Heart right ventricle (tissue), 16 donors: ENCODE measurements at regions not wholly inside any gene's neighbourhood (a gene's known extent, or its start where the extent isn't known, plus 50 kb on each side); places are given as distances from the start of the nearest gene placed in this dataset.

Source experiments
- ATAC-seq, 8 donors: fragments of 200-7000 bp; cut with Tn5 transposase; one replicate each; pipeline ENCODE4 v1.9.1; 2020; ENCODE audit warnings: mild to moderate bottlenecking in 8 of 8, moderate library complexity in 8 of 8, moderate number of reproducible peaks in 1 of 8
- DNase-seq, 2 donors: peaks; one replicate each; pipeline ENCODE4 v3.0.0-alpha.2; 2020
- H3K27ac ChIP-seq, 10 donors: fragments of 200-600 bp; sonication (generic) in 2 of 10; one replicate each; pipeline versions ENCODE4 v1.5.0 to v1.8.0; 2020 to 2022; ENCODE audit warnings: mild to moderate bottlenecking in 3 of 10
- H3K27me3 ChIP-seq, 7 donors: fragments of 200-600 bp; one replicate each; pipeline ENCODE4 v1.8.0; 2021 to 2022; ENCODE audit warnings: mild to moderate bottlenecking in 2 of 7
- H3K36me3 ChIP-seq, 9 donors: fragments of 200-600 bp; sonication (generic) in 1 of 9; one replicate each; pipeline versions ENCODE4 v1.5.0 to v1.8.0; 2020 to 2022; ENCODE audit warnings: mild to moderate bottlenecking in 2 of 9
- H3K4me1 ChIP-seq, 9 donors: fragments of 200-600 bp; sonication (generic) in 1 of 9; one replicate each; pipeline versions ENCODE4 v1.5.0 to v1.8.0; 2020 to 2022; ENCODE audit warnings: mild to moderate bottlenecking in 4 of 9
- H3K4me3 ChIP-seq, 10 donors: fragments of 200-600 bp; sonication (generic) in 2 of 10; one replicate each; pipeline versions ENCODE4 v1.5.0 to v1.8.0; 2020 to 2022; ENCODE audit warnings: mild to moderate bottlenecking in 7 of 10, moderate library complexity in 2 of 10
- H3K9me3 ChIP-seq, 11 donors: fragments of 200-600 bp in 10 of 11; sonication (generic) in 2 of 11; one replicate each; pipeline versions ENCODE4 v1.5.0 to v1.8.0; 2013 to 2022; ENCODE audit warnings: mild to moderate bottlenecking in 2 of 11, control low read depth in 1 of 11, moderate library complexity in 1 of 11
- WGBS, 2 donors: extraction: QIAGEN DNeasy Blood & Tissue Kit; methylation state at CpG; one replicate each; pipeline ENCODE4 v1.1.7; 2013; ENCODE audit warnings: inconsistent platforms in 1 of 2; 5-methylcytosine and 5-hydroxymethylcytosine counted together
- intact Hi-C, 10 donors: fragments of 100-400 bp; cut with DNase I; formaldehyde crosslinking; loops; one replicate each; pipeline versions ENCODE4 v1.11.1 to v1.14.2; 2022
- TF ChIP-seq, protein P1 (sequence below), 9 donors: fragments of 200-600 bp; sonication (generic) in 2 of 9; IDR thresholded peaks; one replicate each; pipeline versions ENCODE4 v1.5.0 to v1.8.0; 2021 to 2022; ENCODE audit warnings: antibody characterized with exemption in 9 of 9, mild to moderate bottlenecking in 5 of 9, moderate library complexity in 1 of 9
- donor health status: Arrhythmogenic right ventricular cardiomyopathy.
- donor health status: ischemic (EF 13 %, LVEDD 7.1; RV severe dilation, severe dysfunction).
- donor health status: healthy with polysubstance abuse.
- donor health status: DM: no; HTN: yes; CAD: no.
- donor health status: DM: no; HTN: no; CAD: no.
- donor health status: ischemic (EF 25% LVEDD 6.9; RV normal size, moderate dysfunction).
- donor health status: ischemic (EF 25% LVEDD 5.7; RV mildly dilated, moderate dysfunction).
- donor health status: healthy.
- donor health status: DM: yes; HTN: yes; CAD: no.
- donor health status: Ischemic cardiomyopathy.
- donor health status: ischemic (EF 35%, LVEDD 5.7; RV mildly dilated, moderate dysfunction).
- donor health status: nonischemic (EF 11% LVEDD 7.7; RV severe dilation, severe dysfunction).
- donor health status: DM: yes; HTN: yes; CAD: no.
- donor health status: PGD.
- donor health status: ischemic (EF 29% LVEDD 5.4; RV normal size, mild dysfunction).
- donor health status: nonischemic (EF 23%, LVEDD 6.1; RV moderate dilation, normal function).

DNA sequence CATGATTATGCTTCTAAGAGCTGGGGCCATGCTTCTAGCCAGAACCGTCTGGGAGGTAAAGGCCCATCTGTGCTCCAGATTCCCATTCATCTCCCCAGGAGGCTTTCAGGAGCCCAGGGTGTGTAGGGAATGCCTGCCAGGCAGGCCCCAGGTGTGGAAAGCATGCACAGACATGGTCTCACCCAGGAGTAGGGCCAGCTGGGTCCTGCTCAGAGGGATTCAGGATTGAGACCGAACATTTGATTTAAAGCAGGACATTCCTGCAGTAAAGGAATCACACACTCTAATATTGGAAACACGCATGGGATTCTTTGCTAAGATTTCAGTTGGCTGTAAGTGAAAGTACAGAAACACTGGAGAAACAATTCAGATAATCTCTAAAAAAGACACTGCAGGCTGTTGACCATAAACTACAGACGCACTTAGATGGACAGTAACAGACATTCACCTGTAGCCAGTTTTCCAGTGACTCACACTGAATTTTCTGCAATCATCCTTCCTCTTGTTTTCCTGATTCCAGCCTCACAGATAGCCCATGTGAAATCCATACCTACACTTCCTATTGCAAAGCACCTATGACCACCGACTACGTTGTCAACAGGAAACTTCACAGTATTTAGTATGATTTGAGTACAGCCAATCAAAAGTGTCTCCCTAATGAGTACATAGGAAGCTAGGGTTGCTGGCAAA, 257.8 kb downstream of the TBC1D4 start:
- TF ChIP-seq, protein P1, sequence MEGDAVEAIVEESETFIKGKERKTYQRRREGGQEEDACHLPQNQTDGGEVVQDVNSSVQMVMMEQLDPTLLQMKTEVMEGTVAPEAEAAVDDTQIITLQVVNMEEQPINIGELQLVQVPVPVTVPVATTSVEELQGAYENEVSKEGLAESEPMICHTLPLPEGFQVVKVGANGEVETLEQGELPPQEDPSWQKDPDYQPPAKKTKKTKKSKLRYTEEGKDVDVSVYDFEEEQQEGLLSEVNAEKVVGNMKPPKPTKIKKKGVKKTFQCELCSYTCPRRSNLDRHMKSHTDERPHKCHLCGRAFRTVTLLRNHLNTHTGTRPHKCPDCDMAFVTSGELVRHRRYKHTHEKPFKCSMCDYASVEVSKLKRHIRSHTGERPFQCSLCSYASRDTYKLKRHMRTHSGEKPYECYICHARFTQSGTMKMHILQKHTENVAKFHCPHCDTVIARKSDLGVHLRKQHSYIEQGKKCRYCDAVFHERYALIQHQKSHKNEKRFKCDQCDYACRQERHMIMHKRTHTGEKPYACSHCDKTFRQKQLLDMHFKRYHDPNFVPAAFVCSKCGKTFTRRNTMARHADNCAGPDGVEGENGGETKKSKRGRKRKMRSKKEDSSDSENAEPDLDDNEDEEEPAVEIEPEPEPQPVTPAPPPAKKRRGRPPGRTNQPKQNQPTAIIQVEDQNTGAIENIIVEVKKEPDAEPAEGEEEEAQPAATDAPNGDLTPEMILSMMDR (IDR thresholded peaks at IDR 0.05) = no peak
- DNase-seq (no peak), ATAC-seq (no peak)
- no peak overlapping the region for H3K4me3 ChIP-seq
- no peaks in the 10 kb centered on the region for H3K36me3 ChIP-seq
- peaks cover 0 to 17% (median 4%) of the 10 kb centered on the region in 9 donors for H3K4me1 ChIP-seq
- peaks cover 0 to 13% (median 0%) of the 10 kb centered on the region in 7 donors for H3K27me3 ChIP-seq
- intact Hi-C loops = loop anchor here in 6 of 10 donors (5.0 to 10.0 kb wide), 8 partner anchors 647 to 1472 kb away; no protein-coding TSS in a partner anchor
- H3K9me3 ChIP-seq = no peaks in the 10 kb centered on the region
- 73 to 74% methylated on average over 6 of the region's 6 CpGs for WGBS, 2 donors
- no peak overlapping the region for H3K27ac ChIP-seq

DNA sequence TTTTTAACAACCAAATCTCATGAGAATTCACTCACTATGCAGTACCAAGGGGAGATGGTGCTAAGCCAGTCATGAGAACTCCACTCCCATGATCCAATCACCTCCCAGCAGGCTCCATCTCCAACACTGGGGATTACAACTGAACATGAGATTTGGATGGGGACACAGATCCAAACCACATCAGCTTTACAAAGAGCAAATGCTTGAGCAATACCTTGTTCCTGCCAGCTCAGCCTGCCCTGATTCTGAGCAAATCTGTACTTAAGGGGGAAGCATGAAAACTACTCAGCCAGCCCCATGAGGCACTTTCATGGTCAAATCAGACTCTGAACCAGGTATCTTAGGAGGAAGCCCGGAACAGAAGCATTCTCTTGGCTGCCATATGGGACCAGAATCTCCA, 259.9 kb downstream of the TBC1D4 start:
- H3K9me3 ChIP-seq = no peaks in the 10 kb centered on the region
- intact Hi-C loops = loop anchor here in 6 of 10 donors (5.0 to 10.0 kb wide), 8 partner anchors 645 to 1470 kb away; no protein-coding TSS in a partner anchor
- H3K27ac ChIP-seq = no peak overlapping the region
- peaks cover 0 to 17% (median 5%) of the 10 kb centered on the region in 9 donors for H3K4me1 ChIP-seq
- H3K36me3 ChIP-seq = no peaks in the 10 kb centered on the region
- no peak for DNase-seq
- TF ChIP-seq, protein P1 (IDR thresholded peaks at IDR 0.05) = no peak
- peaks cover 0 to 16% (median 0%) of the 10 kb centered on the region in 7 donors for H3K27me3 ChIP-seq
- ATAC-seq = no peak
- no peak overlapping the region for H3K4me3 ChIP-seq
- WGBS, 2 donors = 100% methylated on average over 1 of the region's 1 CpG

DNA sequence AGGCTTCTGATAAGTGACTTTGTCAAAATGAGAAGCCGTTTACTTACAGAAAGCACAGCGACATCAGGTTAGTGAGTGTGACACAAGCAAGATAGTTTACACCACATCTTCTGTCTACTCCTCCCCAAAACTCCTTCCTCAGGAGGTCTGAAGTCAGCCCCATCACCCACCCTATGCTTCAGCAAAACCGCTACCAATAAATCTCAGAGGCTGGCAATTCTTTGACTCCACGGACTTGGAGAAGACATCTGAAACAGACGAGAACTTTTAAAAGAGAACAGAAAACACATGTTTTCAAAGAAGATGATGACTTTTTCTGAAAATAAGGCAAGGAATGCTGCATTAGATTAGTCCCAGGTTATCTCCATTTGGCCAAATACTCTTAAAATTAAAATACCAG, 261.1 kb downstream of the TBC1D4 start:
- peaks cover 0 to 9% (median 5%) of the 10 kb centered on the region in 9 donors for H3K4me1 ChIP-seq
- DNase-seq (no peak), ATAC-seq (no peak)
- no peaks in the 10 kb centered on the region for H3K36me3 ChIP-seq
- H3K27me3 ChIP-seq = peaks cover 0 to 16% (median 0%) of the 10 kb centered on the region in 7 donors
- H3K27ac ChIP-seq = no peak overlapping the region
- no peak overlapping the region for H3K4me3 ChIP-seq
- TF ChIP-seq, protein P1 (IDR thresholded peaks at IDR 0.05) = no peak
- intact Hi-C loops = loop anchor here in 6 of 10 donors (5.0 to 10.0 kb wide), 8 partner anchors 644 to 1469 kb away; no protein-coding TSS in a partner anchor
- H3K9me3 ChIP-seq = no peaks in the 10 kb centered on the region
- 90 to 95% methylated on average over 5 of the region's 5 CpGs for WGBS, 2 donors

DNA sequence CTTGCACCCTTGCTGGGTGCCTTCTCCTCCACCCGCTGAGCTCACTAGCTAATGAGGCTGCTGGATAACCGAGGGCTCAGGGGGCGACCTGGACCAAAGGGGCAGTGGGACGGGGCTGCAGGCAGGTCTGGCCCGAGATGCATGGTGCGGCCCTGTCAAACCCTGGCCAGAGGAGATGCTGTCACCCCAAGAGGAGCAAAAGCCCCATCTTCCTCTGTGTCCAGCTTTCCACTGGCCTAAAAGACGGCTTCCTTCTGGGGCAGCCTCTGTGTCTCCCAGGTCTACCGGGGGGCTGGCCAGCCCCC, 261.8 kb downstream of the TBC1D4 start:
- 85 to 86% methylated on average over 8 of the region's 8 CpGs for WGBS, 2 donors
- ATAC-seq (peak in 1 of 8 donors; percentile 16), DNase-seq (no peak)
- Histone ChIP-seq H3K27ac (no peak overlapping the region), H3K4me1 (peaks cover 0 to 9% (median 5%) of the 10 kb centered on the region in 9 donors), H3K27me3 (peaks cover 0 to 16% (median 0%) of the 10 kb centered on the region in 7 donors), H3K9me3 (no peaks in the 10 kb centered on the region), H3K36me3 (no peaks in the 10 kb centered on the region), H3K4me3 (peak overlapping the region in 1 of 10 donors; percentile 44)
- TF ChIP-seq, protein P1 (IDR thresholded peaks at IDR 0.05) = no peak
- intact Hi-C loops = loop anchor here in 6 of 10 donors (5.0 to 10.0 kb wide), 8 partner anchors 643 to 1468 kb away; no protein-coding TSS in a partner anchor
